GM23248 (cell line): ENCODE measurements at regions not wholly inside any gene's neighbourhood (a gene's known extent, or its start where the extent isn't known, plus 50 kb on each side); places are given as distances from the start of the nearest gene placed in this dataset.
"Not testable (repeated sequence)": the region's sequence is repeated elsewhere in the genome, so short reads cannot be mapped to it uniquely, and the experiment has no call there.

ENCODE experiments used
- DNase-seq: peaks from one replicate; pipeline ENCODE4 v3.0.0-alpha.2; 2015
- H2AFZ ChIP-seq: fragments of 200-600 bp; sonication (generic); 2 replicates; pipeline ENCODE4 v1.6.1; 2016; ENCODE audit warnings: antibody characterized with exemption
- H3F3A ChIP-seq: fragments of 200-600 bp; sonication (generic); 2 replicates; pipeline ENCODE4 v1.6.1; 2016; ENCODE audit warnings: mild to moderate bottlenecking, antibody characterized with exemption, mixed run types; ENCODE audit not compliant: insufficient read depth
- H3K27ac ChIP-seq: fragments of 200-600 bp; sonication (generic); 2 replicates; pipeline ENCODE4 v1.5.1; 2016; ENCODE audit warnings: mild to moderate bottlenecking
- H3K27me3 ChIP-seq: fragments of 200-600 bp; sonication (generic); replicated peaks from 2 replicates; pipeline ENCODE4 v1.6.1; 2016; ENCODE audit warnings: mild to moderate bottlenecking; ENCODE audit not compliant: insufficient read depth
- H3K36me3 ChIP-seq: fragments of 200-600 bp; sonication (generic); 2 replicates; pipeline ENCODE4 v1.6.1; 2016; ENCODE audit warnings: low read depth, mild to moderate bottlenecking
- H3K4me1 ChIP-seq: fragments of 200-600 bp; sonication (generic); 2 replicates; pipeline ENCODE4 v1.6.1; 2016; ENCODE audit warnings: mild to moderate bottlenecking; ENCODE audit not compliant: insufficient read depth
- H3K4me2 ChIP-seq: fragments of 200-600 bp; sonication (generic); one replicate; pipeline ENCODE4 v1.6.1; 2016; ENCODE audit warnings: mild to moderate bottlenecking; ENCODE audit not compliant: unreplicated experiment
- H3K4me3 ChIP-seq: fragments of 200-600 bp; sonication (generic); 2 replicates; pipeline ENCODE4 v1.5.1; 2016; ENCODE audit warnings: mild to moderate bottlenecking
- H3K79me2 ChIP-seq: fragments of 200-600 bp; sonication (generic); 2 replicates; pipeline ENCODE4 v1.6.1; 2016; ENCODE audit warnings: mild to moderate bottlenecking; ENCODE audit not compliant: insufficient read depth
- H3K9ac ChIP-seq: fragments of 200-600 bp; sonication (generic); 2 replicates; pipeline ENCODE4 v1.6.1; 2016; ENCODE audit warnings: mild to moderate bottlenecking
- H3K9me2 ChIP-seq: fragments of 200-600 bp; sonication (generic); 2 replicates; pipeline ENCODE4 v1.6.1; 2016; ENCODE audit warnings: mixed run types, mild to moderate bottlenecking, moderate library complexity; ENCODE audit not compliant: insufficient read depth
- H3K9me3 ChIP-seq: fragments of 200-600 bp; sonication (generic); one replicate; pipeline ENCODE4 v1.6.1; 2017; ENCODE audit warnings: low read depth
- H4K20me1 ChIP-seq: fragments of 200-600 bp; sonication (generic); 2 replicates; pipeline ENCODE4 v1.6.0; 2016; ENCODE audit not compliant: insufficient read depth
- EZH2 ChIP-seq: fragments of 200-600 bp; sonication (generic); IDR thresholded peaks from 2 replicates; pipeline ENCODE4 v1.6.1; 2018; ENCODE audit warnings: antibody characterized with exemption, mild to moderate bottlenecking; ENCODE audit not compliant: insufficient read depth, poor library complexity, severe bottlenecking
- EZH2phosphoT487 ChIP-seq: fragments of 200-600 bp; sonication (generic); IDR thresholded peaks from 2 replicates; pipeline ENCODE4 v1.6.1; 2018; ENCODE audit warnings: antibody characterized with exemption, moderate library complexity, mild to moderate bottlenecking, low read depth; ENCODE audit not compliant: insufficient read depth
- WGBS, 2 experiments: methylation state at CpG; one replicate each; pipeline ENCODE4 v1.1.6; 2015 to 2017; ENCODE audit warnings: low lambda C conversion rate in 2 of 2, low coverage in 1 of 2; ENCODE audit errors: missing lambda C conversion rate in 2 of 2; 5-methylcytosine and 5-hydroxymethylcytosine counted together
- in situ Hi-C: fragments of 300-500 bp; cut with MboI; formaldehyde crosslinking; loops from 2 replicates; pipeline ENCODE4 v1.15.0; 2020

GRCh38 chr5:143924311-143924978 lies 112.5 kb downstream of the HMHB1 start:
- peak overlapping the region; percentile 29; the same call in 1 of the 2 replicates for H3K4me3 ChIP-seq
- peaks cover 48% of the 10 kb centered on the region for H3K4me1 ChIP-seq
- TF ChIP-seq EZH2 (no peak), EZH2phosphoT487 (no peak)
- DNase-seq, result peak; percentile 49
- H3K9me2 ChIP-seq, result no peaks in the 10 kb centered on the region
- WGBS, 2 experiments, result 3% methylated on average over 4 of the region's 4 CpGs
- H3K27me3 ChIP-seq, result no peaks in the 10 kb centered on the region
- peak overlapping the region; percentile 85 for H3K27ac ChIP-seq
- H2AFZ ChIP-seq, result peak overlapping the region; percentile 18
- in situ Hi-C loops, result no loop called here
- no peaks in the 10 kb centered on the region for H3K9me3 ChIP-seq
- no peaks in the 10 kb centered on the region for H4K20me1 ChIP-seq
- H3K36me3 ChIP-seq, result no peaks in the 10 kb centered on the region
- H3K9ac ChIP-seq, result peak overlapping the region; percentile 49
- H3K79me2 ChIP-seq, result no peaks in the 10 kb centered on the region
- H3K4me2 ChIP-seq, result peak overlapping the region; percentile 67
- peaks cover 54% of the 10 kb centered on the region for H3F3A ChIP-seq

- in situ Hi-C loops, H4K20me1 ChIP-seq, H3K79me2 ChIP-seq, H3K36me3 ChIP-seq, H3K9me2 ChIP-seq, DNase-seq, H2AFZ ChIP-seq, H3K27me3 ChIP-seq, H3K9me3 ChIP-seq, H3K4me3 ChIP-seq: not testable (repeated sequence)
- WGBS, 2 experiments, result 86 to 89% methylated on average over 3 of the region's 3 CpGs
- Histone ChIP-seq H3K4me1 (peaks cover 49% of the 10 kb centered on the region), H3K4me2 (peak overlapping the region; percentile 67), H3K9ac (peak overlapping the region; percentile 49; the same call in 1 of the 2 replicates), H3F3A (peaks cover 50% of the 10 kb centered on the region), H3K27ac (peak overlapping the region; percentile 85)
Measured at GRCh38 chr5:143924979-143925325, 113.0 kb downstream of the HMHB1 start.

GRCh38 chr5:143929486-143929885 lies 117.5 kb downstream of the HMHB1 start:
- Histone ChIP-seq H3K4me1 (peaks cover 29% of the 10 kb centered on the region), H3K4me3 (no peak overlapping the region), H2AFZ (no peak overlapping the region), H3K4me2 (no peak overlapping the region), H3K79me2 (no peaks in the 10 kb centered on the region), H3K9me3 (peaks cover 4% of the 10 kb centered on the region), H3F3A (peaks cover 12% of the 10 kb centered on the region), H4K20me1 (no peaks in the 10 kb centered on the region), H3K9me2 (no peaks in the 10 kb centered on the region), H3K9ac (no peak overlapping the region), H3K27ac (no peak overlapping the region), H3K36me3 (no peaks in the 10 kb centered on the region), H3K27me3 (no peaks in the 10 kb centered on the region)
- DNase-seq, result no peak
- TF ChIP-seq EZH2phosphoT487 (no peak), EZH2 (no peak)
- in situ Hi-C loops, result no loop called here

DNA sequence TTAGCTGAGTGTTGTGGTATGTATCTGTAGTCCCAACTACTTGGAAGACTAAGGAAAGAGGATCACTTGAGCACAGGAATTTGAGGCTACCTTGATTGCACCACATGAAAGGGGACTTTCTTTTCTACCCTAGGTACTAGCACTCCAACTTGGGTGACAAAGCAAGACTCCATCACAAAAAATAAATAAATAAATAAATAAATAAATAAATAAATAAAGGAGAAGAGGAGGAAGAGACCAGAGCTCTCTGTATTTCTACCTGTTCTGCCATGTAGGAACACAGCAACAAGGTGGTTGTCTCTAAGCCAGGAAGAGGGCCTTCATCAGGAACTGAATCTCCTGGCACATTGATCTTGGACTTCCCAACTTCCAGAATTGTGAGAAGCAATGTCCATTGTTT lies 118.6 kb downstream of the HMHB1 start:
- H2AFZ ChIP-seq, result no peak overlapping the region
- H3K9me3 ChIP-seq, result peaks cover 5% of the 10 kb centered on the region
- H3K27ac ChIP-seq, result no peak overlapping the region
- no peak for DNase-seq
- H3K4me1 ChIP-seq, result peaks cover 24% of the 10 kb centered on the region
- H3K27me3 ChIP-seq, result no peaks in the 10 kb centered on the region
- H3K9ac ChIP-seq, result no peak overlapping the region
- in situ Hi-C loops, result no loop called here
- no peaks in the 10 kb centered on the region for H4K20me1 ChIP-seq
- H3K4me2 ChIP-seq, result no peak overlapping the region
- H3K4me3 ChIP-seq, result no peak overlapping the region
- no peaks in the 10 kb centered on the region for H3K36me3 ChIP-seq
- no peaks in the 10 kb centered on the region for H3K79me2 ChIP-seq
- H3F3A ChIP-seq, result peaks cover 7% of the 10 kb centered on the region; the same call in 1 of the 2 replicates
- H3K9me2 ChIP-seq, result no peaks in the 10 kb centered on the region
- TF ChIP-seq EZH2phosphoT487 (no peak), EZH2 (no peak)

GRCh38 chr5:143931476-143931875 lies 119.5 kb downstream of the HMHB1 start:
- no peak for DNase-seq
- H3K4me2 ChIP-seq, result no peak overlapping the region
- no peaks in the 10 kb centered on the region for H3K79me2 ChIP-seq
- WGBS, 2 experiments, result 64 to 72% methylated on average over 4 of the region's 4 CpGs
- H3K27me3 ChIP-seq, result no peaks in the 10 kb centered on the region
- peaks cover 7% of the 10 kb centered on the region; the same call in 1 of the 2 replicates for H3F3A ChIP-seq
- TF ChIP-seq EZH2 (no peak), EZH2phosphoT487 (no peak)
- H3K9me3 ChIP-seq, result peaks cover 5% of the 10 kb centered on the region
- in situ Hi-C loops, result no loop called here
- H3K9ac ChIP-seq, result no peak overlapping the region
- H3K9me2 ChIP-seq, result no peaks in the 10 kb centered on the region
- peaks cover 24% of the 10 kb centered on the region for H3K4me1 ChIP-seq
- no peak overlapping the region for H3K4me3 ChIP-seq
- no peak overlapping the region for H3K27ac ChIP-seq
- H3K36me3 ChIP-seq, result no peaks in the 10 kb centered on the region
- H2AFZ ChIP-seq, result no peak overlapping the region
- no peaks in the 10 kb centered on the region for H4K20me1 ChIP-seq
